ENCODE measurements at regions not wholly inside any gene's neighbourhood (a gene's known extent, or its start where the extent isn't known, plus 50 kb on each side); places are given as distances from the start of the nearest gene placed in this dataset.

DNA sequence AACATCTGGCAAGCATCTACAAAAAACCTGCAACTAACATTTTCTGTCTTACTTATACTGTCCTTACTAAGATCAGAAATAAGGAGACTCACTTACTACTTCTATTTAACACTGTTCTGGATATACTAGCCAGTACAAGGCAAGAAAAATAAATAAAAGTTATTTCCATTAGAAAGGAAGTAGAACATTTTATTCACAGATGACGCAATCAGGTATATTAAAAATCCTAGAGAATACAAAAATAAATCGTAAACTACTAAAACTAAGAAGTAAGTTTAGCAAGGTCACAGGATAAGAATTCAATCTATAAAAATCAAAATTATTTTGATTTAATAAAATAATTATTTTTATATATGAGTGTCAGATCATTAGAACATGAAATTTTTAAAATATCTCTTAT, 264.6 kb downstream of the BARHL2 start:
- H3K9ac ChIP-seq (replicated peaks; ENCODE audit: extremely low read depth, insufficient read depth, low read length) = no peak overlapping the region
- ChIA-PET POLR2A (no interaction called here), CTCF (no interaction called here)
- FAIRE-seq = no peak
- no peaks in the 10 kb centered on the region for H3K9me3 ChIP-seq (replicated peaks; ENCODE audit: control insufficient read depth, insufficient read depth, low read length)
- no peaks in the 10 kb centered on the region for H3K9me1 ChIP-seq (replicated peaks; ENCODE audit: control insufficient read depth, extremely low read depth, insufficient read depth, low read length)
- TF ChIP-seq POLR2A (IDR thresholded peaks at IDR 0.05; ENCODE audit: low read depth, low read length) (no peak), JUN (IDR thresholded peaks at IDR 0.05; ENCODE audit: borderline replicate concordance, insufficient read depth, insufficient read length, low read depth) (no peak), EZH2 (IDR thresholded peaks at IDR 0.05; ENCODE audit: borderline replicate concordance, low read depth, low read length, severe bottlenecking) (no peak), FOS (IDR thresholded peaks at IDR 0.05; ENCODE audit: borderline replicate concordance, insufficient read depth, low read length) (no peak), POLR2AphosphoS5 (IDR thresholded peaks at IDR 0.05; ENCODE audit: insufficient read depth, low read depth, low read length) (no peak), MYC (IDR thresholded peaks at IDR 0.05; ENCODE audit: low read depth, low read length) (no peak), GATA2 (IDR thresholded peaks at IDR 0.05; ENCODE audit: insufficient read depth, insufficient read length, low read depth, low read length) (no peak)
- TF ChIP-seq, protein P1, sequence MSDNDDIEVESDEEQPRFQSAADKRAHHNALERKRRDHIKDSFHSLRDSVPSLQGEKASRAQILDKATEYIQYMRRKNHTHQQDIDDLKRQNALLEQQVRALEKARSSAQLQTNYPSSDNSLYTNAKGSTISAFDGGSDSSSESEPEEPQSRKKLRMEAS (IDR thresholded peaks at IDR 0.05; ENCODE audit: insufficient read depth, insufficient read length) = no peak
- TF ChIP-seq, protein P2, sequence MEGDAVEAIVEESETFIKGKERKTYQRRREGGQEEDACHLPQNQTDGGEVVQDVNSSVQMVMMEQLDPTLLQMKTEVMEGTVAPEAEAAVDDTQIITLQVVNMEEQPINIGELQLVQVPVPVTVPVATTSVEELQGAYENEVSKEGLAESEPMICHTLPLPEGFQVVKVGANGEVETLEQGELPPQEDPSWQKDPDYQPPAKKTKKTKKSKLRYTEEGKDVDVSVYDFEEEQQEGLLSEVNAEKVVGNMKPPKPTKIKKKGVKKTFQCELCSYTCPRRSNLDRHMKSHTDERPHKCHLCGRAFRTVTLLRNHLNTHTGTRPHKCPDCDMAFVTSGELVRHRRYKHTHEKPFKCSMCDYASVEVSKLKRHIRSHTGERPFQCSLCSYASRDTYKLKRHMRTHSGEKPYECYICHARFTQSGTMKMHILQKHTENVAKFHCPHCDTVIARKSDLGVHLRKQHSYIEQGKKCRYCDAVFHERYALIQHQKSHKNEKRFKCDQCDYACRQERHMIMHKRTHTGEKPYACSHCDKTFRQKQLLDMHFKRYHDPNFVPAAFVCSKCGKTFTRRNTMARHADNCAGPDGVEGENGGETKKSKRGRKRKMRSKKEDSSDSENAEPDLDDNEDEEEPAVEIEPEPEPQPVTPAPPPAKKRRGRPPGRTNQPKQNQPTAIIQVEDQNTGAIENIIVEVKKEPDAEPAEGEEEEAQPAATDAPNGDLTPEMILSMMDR (IDR thresholded peaks at IDR 0.05; ENCODE audit: extremely low read depth in 1 of 2, insufficient read depth in 1 of 2, low read depth in 1 of 2, low read length in 2 of 2) = no peak
- dilution Hi-C loops (cut with MboI; ENCODE audit: extremely low pct_ligation_motif_present, low sequenced_read_pairs) (no loop called here), intact Hi-C loops (cut with micrococcal nuclease) (no loop called here)
- H3K4me2 ChIP-seq (ENCODE audit: insufficient read depth, low read length) = no peak overlapping the region
- no peaks in the 10 kb centered on the region for H3K4me1 ChIP-seq (ENCODE audit: control insufficient read depth, extremely low read depth, insufficient read depth, low read length)
- H3K27ac ChIP-seq (ENCODE audit: insufficient read depth, low read depth, low read length) = no peak overlapping the region
- DNase-seq (ENCODE audit: low read depth, low spot score) = no peak
- no peaks in the 10 kb centered on the region for H3K79me2 ChIP-seq (ENCODE audit: control insufficient read depth, insufficient read depth, low read length)
- no peaks in the 10 kb centered on the region for H4K20me1 ChIP-seq (replicated peaks; ENCODE audit: control insufficient read depth, extremely low read depth, insufficient read depth, low read length)
- H3K4me3 ChIP-seq (replicated peaks in 1 of 3; ENCODE audit: insufficient read depth in 1 of 3, low read depth in 1 of 3, low read length in 3 of 3) = no peak overlapping the region
- H2AFZ ChIP-seq (ENCODE audit: low read depth, low read length) = no peak overlapping the region
- H3K27me3 ChIP-seq (ENCODE audit: control insufficient read depth in 2 of 2, insufficient read depth in 2 of 2, low read length in 2 of 2) = peaks cover 0 to 3% of the 10 kb centered on the region in 2 experiments
- BruUV-seq (replicated peaks) = no TSS peak
- no peaks in the 10 kb centered on the region for H3K36me3 ChIP-seq (ENCODE audit: control insufficient read depth in 2 of 2, extremely low read depth in 1 of 2, insufficient read depth in 2 of 2, low read length in 2 of 2)

Measured in endothelial cell of umbilical vein (primary cell).